ENCODE measurements at regions not wholly inside any gene's neighbourhood (a gene's known extent, or its start where the extent isn't known, plus 50 kb on each side); places are given as distances from the start of the nearest gene placed in this dataset.

GRCh38 chr2:146444987-146445386, 1399.8 kb upstream of the ACVR2A start:
- no peak for DNase-seq (ENCODE audit: low read depth)
- H3K4me3 ChIP-seq (ENCODE audit: low read length), result no peak overlapping the region
- TF ChIP-seq CTCF (conservative IDR thresholded peaks at IDR 0.05; ENCODE audit: low read depth, low read length), result no peak

GRCh38 chr2:146444085-146444484, 1400.7 kb upstream of the ACVR2A start:
- no peak overlapping the region for H3K4me3 ChIP-seq (ENCODE audit: low read length)
- TF ChIP-seq CTCF (conservative IDR thresholded peaks at IDR 0.05; ENCODE audit: low read depth, low read length), result no peak

GRCh38 chr2:146438246-146438645, 1406.6 kb upstream of the ACVR2A start:
- H3K4me3 ChIP-seq (ENCODE audit: low read length), result no peak overlapping the region
- no peak for DNase-seq (ENCODE audit: low read depth)
- no peak for TF ChIP-seq CTCF (conservative IDR thresholded peaks at IDR 0.05; ENCODE audit: low read depth, low read length)

More at GRCh38 chr2:146444085-146444484, 1400.7 kb upstream of the ACVR2A start:
- no peak for DNase-seq (ENCODE audit: low read depth)

- peak; percentile 15 for DNase-seq (ENCODE audit: low read depth)
- TF ChIP-seq CTCF (conservative IDR thresholded peaks at IDR 0.05; ENCODE audit: low read depth, low read length), result no peak
- no peak overlapping the region for H3K4me3 ChIP-seq (ENCODE audit: low read length)
These were observed 1407.1 kb upstream of the ACVR2A start for GRCh38 chr2:146437712-146438111.

GRCh38 chr2:146433116-146433875, 1411.5 kb upstream of the ACVR2A start:
- no peak for DNase-seq (ENCODE audit: low read depth)
- TF ChIP-seq CTCF (conservative IDR thresholded peaks at IDR 0.05; ENCODE audit: low read depth, low read length), result no peak
- H3K4me3 ChIP-seq (ENCODE audit: low read length), result no peak overlapping the region

- H3K4me3 ChIP-seq (ENCODE audit: low read length), result no peak overlapping the region
- TF ChIP-seq CTCF (conservative IDR thresholded peaks at IDR 0.05; ENCODE audit: low read depth, low read length), result no peak
- DNase-seq (ENCODE audit: low read depth), result no peak
These were observed 1415.5 kb upstream of the ACVR2A start for GRCh38 chr2:146429366-146429765.

GRCh38 chr2:146417942-146418341, 1426.9 kb upstream of the ACVR2A start:
- no peak for DNase-seq (ENCODE audit: low read depth)
- TF ChIP-seq CTCF (conservative IDR thresholded peaks at IDR 0.05; ENCODE audit: low read depth, low read length), result no peak
- no peak overlapping the region for H3K4me3 ChIP-seq (ENCODE audit: low read length)
